HEK293 (cell line): ENCODE measurements at regions not wholly inside any gene's neighbourhood (a gene's known extent, or its start where the extent isn't known, plus 50 kb on each side); places are given as distances from the start of the nearest gene placed in this dataset.

Source experiments
- SP2 ChIP-seq: fragments of 450-650 bp; formaldehyde crosslinking; IDR thresholded peaks from 2 replicates; pipeline ENCODE4 v1.5.1; 2016; ENCODE audit warnings: missing biosample characterization, missing genetic modification characterization
- TF ChIP-seq, protein P1 (sequence below): sonication (generic); formaldehyde crosslinking; IDR thresholded peaks from 2 replicates; pipeline ENCODE4 v1.8.1; 2022; ENCODE audit warnings: mild to moderate bottlenecking, moderate library complexity, missing genetic modification reagents
- TF ChIP-seq, protein P2 (sequence below): fragments of 450-650 bp; formaldehyde crosslinking; IDR thresholded peaks from 2 replicates; pipeline ENCODE4 v1.5.1; 2016; ENCODE audit warnings: missing biosample characterization, missing genetic modification characterization
- TF ChIP-seq, protein P3 (sequence below): fragments of 450-650 bp; formaldehyde crosslinking; IDR thresholded peaks from 2 replicates; pipeline ENCODE4 v1.5.1; 2016; ENCODE audit warnings: missing biosample characterization, missing genetic modification characterization

DNA sequence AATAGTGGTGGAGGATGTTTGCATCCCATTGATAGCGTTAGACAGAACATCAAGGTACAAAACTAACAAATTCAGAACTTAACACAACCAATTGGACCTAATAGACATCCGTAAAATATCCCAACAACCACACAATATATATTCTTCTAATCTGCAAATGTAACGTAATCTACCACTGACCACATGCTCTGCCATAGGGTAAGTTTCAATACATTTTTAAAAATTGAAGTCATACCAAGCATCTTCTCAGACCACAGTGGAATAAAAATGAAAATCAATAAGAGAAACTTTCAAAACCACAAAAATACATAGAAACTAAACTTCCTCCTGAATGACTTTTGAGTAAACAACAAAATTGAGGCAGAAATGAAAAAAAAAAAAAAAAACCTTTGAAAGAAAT, 1087.5 kb downstream of the KCNT2 start:
- TF ChIP-seq, protein P1, sequence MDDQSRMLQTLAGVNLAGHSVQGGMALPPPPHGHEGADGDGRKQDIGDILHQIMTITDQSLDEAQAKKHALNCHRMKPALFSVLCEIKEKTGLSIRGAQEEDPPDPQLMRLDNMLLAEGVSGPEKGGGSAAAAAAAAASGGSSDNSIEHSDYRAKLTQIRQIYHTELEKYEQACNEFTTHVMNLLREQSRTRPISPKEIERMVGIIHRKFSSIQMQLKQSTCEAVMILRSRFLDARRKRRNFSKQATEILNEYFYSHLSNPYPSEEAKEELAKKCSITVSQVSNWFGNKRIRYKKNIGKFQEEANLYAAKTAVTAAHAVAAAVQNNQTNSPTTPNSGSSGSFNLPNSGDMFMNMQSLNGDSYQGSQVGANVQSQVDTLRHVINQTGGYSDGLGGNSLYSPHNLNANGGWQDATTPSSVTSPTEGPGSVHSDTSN (CRISPR knock-in tag), result no peak
- TF ChIP-seq, protein P2, sequence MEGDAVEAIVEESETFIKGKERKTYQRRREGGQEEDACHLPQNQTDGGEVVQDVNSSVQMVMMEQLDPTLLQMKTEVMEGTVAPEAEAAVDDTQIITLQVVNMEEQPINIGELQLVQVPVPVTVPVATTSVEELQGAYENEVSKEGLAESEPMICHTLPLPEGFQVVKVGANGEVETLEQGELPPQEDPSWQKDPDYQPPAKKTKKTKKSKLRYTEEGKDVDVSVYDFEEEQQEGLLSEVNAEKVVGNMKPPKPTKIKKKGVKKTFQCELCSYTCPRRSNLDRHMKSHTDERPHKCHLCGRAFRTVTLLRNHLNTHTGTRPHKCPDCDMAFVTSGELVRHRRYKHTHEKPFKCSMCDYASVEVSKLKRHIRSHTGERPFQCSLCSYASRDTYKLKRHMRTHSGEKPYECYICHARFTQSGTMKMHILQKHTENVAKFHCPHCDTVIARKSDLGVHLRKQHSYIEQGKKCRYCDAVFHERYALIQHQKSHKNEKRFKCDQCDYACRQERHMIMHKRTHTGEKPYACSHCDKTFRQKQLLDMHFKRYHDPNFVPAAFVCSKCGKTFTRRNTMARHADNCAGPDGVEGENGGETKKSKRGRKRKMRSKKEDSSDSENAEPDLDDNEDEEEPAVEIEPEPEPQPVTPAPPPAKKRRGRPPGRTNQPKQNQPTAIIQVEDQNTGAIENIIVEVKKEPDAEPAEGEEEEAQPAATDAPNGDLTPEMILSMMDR (tag by site-specific recombination), result no peak
- no peak for TF ChIP-seq SP2 (tag by site-specific recombination)
- TF ChIP-seq, protein P3, sequence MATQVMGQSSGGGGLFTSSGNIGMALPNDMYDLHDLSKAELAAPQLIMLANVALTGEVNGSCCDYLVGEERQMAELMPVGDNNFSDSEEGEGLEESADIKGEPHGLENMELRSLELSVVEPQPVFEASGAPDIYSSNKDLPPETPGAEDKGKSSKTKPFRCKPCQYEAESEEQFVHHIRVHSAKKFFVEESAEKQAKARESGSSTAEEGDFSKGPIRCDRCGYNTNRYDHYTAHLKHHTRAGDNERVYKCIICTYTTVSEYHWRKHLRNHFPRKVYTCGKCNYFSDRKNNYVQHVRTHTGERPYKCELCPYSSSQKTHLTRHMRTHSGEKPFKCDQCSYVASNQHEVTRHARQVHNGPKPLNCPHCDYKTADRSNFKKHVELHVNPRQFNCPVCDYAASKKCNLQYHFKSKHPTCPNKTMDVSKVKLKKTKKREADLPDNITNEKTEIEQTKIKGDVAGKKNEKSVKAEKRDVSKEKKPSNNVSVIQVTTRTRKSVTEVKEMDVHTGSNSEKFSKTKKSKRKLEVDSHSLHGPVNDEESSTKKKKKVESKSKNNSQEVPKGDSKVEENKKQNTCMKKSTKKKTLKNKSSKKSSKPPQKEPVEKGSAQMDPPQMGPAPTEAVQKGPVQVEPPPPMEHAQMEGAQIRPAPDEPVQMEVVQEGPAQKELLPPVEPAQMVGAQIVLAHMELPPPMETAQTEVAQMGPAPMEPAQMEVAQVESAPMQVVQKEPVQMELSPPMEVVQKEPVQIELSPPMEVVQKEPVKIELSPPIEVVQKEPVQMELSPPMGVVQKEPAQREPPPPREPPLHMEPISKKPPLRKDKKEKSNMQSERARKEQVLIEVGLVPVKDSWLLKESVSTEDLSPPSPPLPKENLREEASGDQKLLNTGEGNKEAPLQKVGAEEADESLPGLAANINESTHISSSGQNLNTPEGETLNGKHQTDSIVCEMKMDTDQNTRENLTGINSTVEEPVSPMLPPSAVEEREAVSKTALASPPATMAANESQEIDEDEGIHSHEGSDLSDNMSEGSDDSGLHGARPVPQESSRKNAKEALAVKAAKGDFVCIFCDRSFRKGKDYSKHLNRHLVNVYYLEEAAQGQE, result no peak
